Heart left ventricle (tissue), 13 donors: ENCODE measurements at regions not wholly inside any gene's neighbourhood (a gene's known extent, or its start where the extent isn't known, plus 50 kb on each side); places are given as distances from the start of the nearest gene placed in this dataset.

Experiments
- CTCF ChIP-seq, 12 donors: fragments of 200-600 bp; sonication (generic) in 4 of 12; IDR thresholded peaks; one replicate each; pipeline versions ENCODE4 v1.5.0 to v1.8.0; 2018 to 2022; ENCODE audit warnings: antibody characterized with exemption in 12 of 12, mild to moderate bottlenecking in 5 of 12
- POLR2A ChIP-seq, 2 donors: fragments of 450-650 bp; IDR thresholded peaks; one replicate each; pipeline ENCODE4 v1.6.1; 2017; ENCODE audit warnings: antibody characterized with exemption in 2 of 2, mild to moderate bottlenecking in 2 of 2, moderate library complexity in 2 of 2
- donor health status: ischemic (EF 13 %, LVEDD 7.1; RV severe dilation, severe dysfunction).
- donor health status: DM: no; HTN: yes; CAD: no.
- donor health status: DM: no; HTN: no; CAD: no.
- donor health status: ischemic (EF 25% LVEDD 6.9; RV normal size, moderate dysfunction).
- donor health status: ischemic (EF 25% LVEDD 5.7; RV mildly dilated, moderate dysfunction).
- donor health status: ischemic (EF 35%, LVEDD 5.7; RV mildly dilated, moderate dysfunction).
- donor health status: nonischemic (EF 11% LVEDD 7.7; RV severe dilation, severe dysfunction).
- donor health status: DM: yes; HTN: yes; CAD: no.
- donor health status: PGD.
- donor health status: ischemic (EF 29% LVEDD 5.4; RV normal size, mild dysfunction).
- donor health status: nonischemic (EF 23%, LVEDD 6.1; RV moderate dilation, normal function).

GRCh38 chr2:117720765-117721164, 93.7 kb upstream of the DDX18 start:
- TF ChIP-seq CTCF (IDR thresholded peaks at IDR 0.05) (no peak), POLR2A (IDR thresholded peaks at IDR 0.05) (no peak)
